ELR (cell line): ENCODE measurements at regions not wholly inside any gene's neighbourhood (a gene's known extent, or its start where the extent isn't known, plus 50 kb on each side); places are given as distances from the start of the nearest gene placed in this dataset.
A peak's percentile ranks its signal among the peaks of the same experiment; 100 is the strongest.
"Not testable (repeated sequence)": the region's sequence is repeated elsewhere in the genome, so short reads cannot be mapped to it uniquely, and the experiment has no call there.

Source experiments
- DNase-seq: peaks from one replicate; pipeline ENCODE4 v3.0.0-alpha.2; 2015; ENCODE audit warnings: low read depth

GRCh38 chr1:199529324-199529723, 498.2 kb upstream of the NR5A2 start:
- DNase-seq = no peak

- DNase-seq = not testable (repeated sequence)
Measured at GRCh38 chr1:199533361-199533760, 494.1 kb upstream of the NR5A2 start.

GRCh38 chr1:199545780-199546179, 481.7 kb upstream of the NR5A2 start:
- DNase-seq = peak; percentile 33

GRCh38 chr1:199546323-199546722, 481.2 kb upstream of the NR5A2 start:
- peak; percentile 80 for DNase-seq

GRCh38 chr1:199549421-199549820, 478.1 kb upstream of the NR5A2 start:
- DNase-seq = no peak

- DNase-seq = peak; percentile 29
Measured at GRCh38 chr1:199550199-199551065, 477.1 kb upstream of the NR5A2 start.

GRCh38 chr1:199551967-199552565, 475.4 kb upstream of the NR5A2 start:
- DNase-seq = peak; percentile 78

GRCh38 chr1:199553104-199553503, 474.4 kb upstream of the NR5A2 start:
- DNase-seq = no peak

GRCh38 chr1:199561334-199561733, 466.2 kb upstream of the NR5A2 start:
- DNase-seq = no peak

GRCh38 chr1:199573047-199573446, 454.5 kb upstream of the NR5A2 start:
- DNase-seq = peak; percentile 3

- DNase-seq = no peak
Measured at GRCh38 chr1:199574950-199575349, 452.6 kb upstream of the NR5A2 start.

GRCh38 chr1:199580300-199580699, 447.2 kb upstream of the NR5A2 start:
- no peak for DNase-seq

GRCh38 chr1:199585392-199585791, 442.1 kb upstream of the NR5A2 start:
- peak; percentile 71 for DNase-seq

- DNase-seq = no peak
Measured at GRCh38 chr1:199590708-199591107, 436.8 kb upstream of the NR5A2 start.

- DNase-seq = no peak
Measured at GRCh38 chr1:199591468-199591867, 436.0 kb upstream of the NR5A2 start.

- DNase-seq = no peak
Measured at GRCh38 chr1:199593475-199593874, 434.0 kb upstream of the NR5A2 start.

- DNase-seq = not testable (repeated sequence)
Measured at GRCh38 chr1:199596448-199596847, 431.1 kb upstream of the NR5A2 start.

GRCh38 chr1:199597152-199597551, 430.4 kb upstream of the NR5A2 start:
- no peak for DNase-seq

- DNase-seq = no peak
Measured at GRCh38 chr1:199608414-199608813, 419.1 kb upstream of the NR5A2 start.

GRCh38 chr1:199612976-199613774, 414.3 kb upstream of the NR5A2 start:
- DNase-seq = peak; percentile 71

GRCh38 chr1:199616947-199617346, 410.6 kb upstream of the NR5A2 start:
- no peak for DNase-seq

GRCh38 chr1:199619223-199619622, 408.3 kb upstream of the NR5A2 start:
- no peak for DNase-seq

GRCh38 chr1:199626228-199626627, 401.3 kb upstream of the NR5A2 start:
- not testable (repeated sequence) for DNase-seq
